ENCODE measurements at regions not wholly inside any gene's neighbourhood (a gene's known extent, or its start where the extent isn't known, plus 50 kb on each side); places are given as distances from the start of the nearest gene placed in this dataset.
"Not testable (repeated sequence)": the region's sequence is repeated elsewhere in the genome, so short reads cannot be mapped to it uniquely, and the experiment has no call there.

- not testable (repeated sequence) for DNase-seq
Measured at GRCh38 chr16:22572331-22573224, 61.9 kb downstream of the NPIPB5 start.

- not testable (repeated sequence) for DNase-seq
Measured at GRCh38 chr16:22573225-22573530, 62.5 kb downstream of the NPIPB5 start.

DNA sequence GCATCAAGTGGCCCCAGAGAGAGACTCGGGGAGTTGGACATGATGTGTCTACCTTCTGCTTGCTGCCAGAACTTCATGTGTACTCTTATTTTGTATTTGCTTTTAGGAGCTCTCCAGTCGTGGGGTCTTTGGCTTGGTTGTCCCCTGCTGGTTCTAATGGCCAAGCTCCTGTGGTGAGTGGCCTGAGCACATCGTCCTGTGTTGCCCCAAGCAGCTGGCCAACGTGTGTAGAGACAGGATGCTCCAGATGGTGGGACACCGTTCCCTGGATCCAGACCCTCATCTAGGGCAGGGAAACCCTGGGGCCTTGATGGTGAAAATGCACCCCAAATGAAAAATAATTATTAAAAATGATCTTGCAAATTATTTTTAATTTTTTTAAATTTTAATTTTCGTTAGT is 65.8 kb downstream of the NPIPB5 start:
- not testable (repeated sequence) for DNase-seq

GRCh38 chr16:22583195-22583594 is 72.5 kb downstream of the NPIPB5 start:
- not testable (repeated sequence) for DNase-seq

GRCh38 chr16:22584459-22584858 is 73.8 kb downstream of the NPIPB5 start:
- not testable (repeated sequence) for DNase-seq

- not testable (repeated sequence) for DNase-seq
Measured at GRCh38 chr16:22584941-22585340, 74.2 kb downstream of the NPIPB5 start.

DNA sequence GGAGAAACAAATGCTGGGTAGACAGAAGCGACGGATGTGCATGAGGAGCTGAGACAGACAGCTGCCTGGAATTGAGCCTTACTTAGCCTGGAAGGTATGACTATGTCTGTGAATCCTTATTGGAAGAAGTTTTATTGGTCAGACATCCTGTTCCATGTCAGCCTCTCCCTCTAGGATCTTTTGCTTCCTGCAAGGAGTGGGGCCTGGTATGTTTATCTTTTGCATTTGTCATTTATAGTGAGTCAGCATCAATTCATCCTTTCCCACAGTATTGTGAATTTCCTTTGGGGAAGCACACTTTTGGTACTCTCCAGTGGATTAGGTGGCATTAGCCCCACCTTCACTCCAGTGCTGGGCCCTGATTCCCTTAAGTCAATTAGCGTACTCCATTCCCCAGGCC is 74.7 kb downstream of the NPIPB5 start:
- not testable (repeated sequence) for DNase-seq

DNA sequence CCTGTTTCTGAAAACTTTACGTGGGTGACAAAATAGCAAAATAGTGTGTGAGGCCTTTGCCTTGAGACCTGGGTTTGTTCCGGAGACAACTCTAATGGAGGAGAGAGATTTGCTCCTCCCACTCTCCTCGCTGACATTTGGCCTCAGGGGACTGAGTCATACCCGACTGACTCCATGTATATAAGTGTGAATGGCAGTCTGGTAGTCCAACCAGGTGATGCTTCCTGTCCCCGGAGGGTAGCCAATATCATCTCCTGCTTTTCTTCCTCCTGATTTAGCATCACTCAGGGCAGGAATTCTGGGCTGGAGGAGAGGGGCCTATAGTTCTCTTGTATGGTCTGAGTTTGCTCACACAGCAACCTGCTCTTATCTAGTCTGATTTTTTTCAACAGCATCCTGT is 76.0 kb downstream of the NPIPB5 start:
- not testable (repeated sequence) for DNase-seq

DNA sequence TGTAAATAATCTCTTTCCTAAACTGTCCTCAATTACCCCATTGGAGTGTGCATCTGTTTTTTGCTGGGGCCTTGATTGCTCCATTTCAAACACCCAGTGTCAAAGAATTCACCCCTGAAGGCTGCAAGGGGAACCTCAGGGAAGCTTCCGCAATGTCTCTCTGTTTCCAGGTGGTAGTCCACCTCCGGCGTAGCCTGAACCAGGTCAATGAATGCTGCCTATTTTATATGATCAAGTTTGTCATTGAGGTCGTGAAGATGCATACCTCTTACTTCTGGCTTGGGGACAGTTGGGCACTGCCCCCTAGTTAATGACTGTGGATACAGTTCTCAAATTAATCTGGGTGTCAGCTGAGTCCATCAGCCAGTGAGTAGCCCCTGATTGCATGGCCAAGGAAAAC is 79.1 kb downstream of the NPIPB5 start:
- not testable (repeated sequence) for DNase-seq

GRCh38 chr16:22596445-22597045 is 85.9 kb downstream of the NPIPB5 start:
- DNase-seq, result not testable (repeated sequence)

DNA sequence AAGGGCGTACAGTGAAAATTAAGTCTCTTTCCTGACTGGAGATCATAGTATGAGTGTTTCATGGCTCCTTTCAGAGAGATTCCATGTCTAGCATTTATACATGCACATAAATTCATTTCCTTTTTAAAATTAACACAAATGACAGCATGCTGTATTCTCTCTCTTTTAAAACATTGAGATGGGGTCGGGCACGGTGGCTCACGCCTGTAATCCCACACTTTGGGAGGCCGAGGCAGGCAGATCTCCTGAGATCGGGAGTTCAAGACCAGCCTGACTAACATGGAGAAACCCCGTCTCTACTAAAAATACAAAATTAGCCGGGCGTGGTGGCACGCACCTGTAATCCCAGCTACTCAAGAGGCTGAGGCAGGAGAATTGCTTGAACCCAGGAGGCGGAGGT is 93.1 kb downstream of the NPIPB5 start:
- DNase-seq, result not testable (repeated sequence)

DNA sequence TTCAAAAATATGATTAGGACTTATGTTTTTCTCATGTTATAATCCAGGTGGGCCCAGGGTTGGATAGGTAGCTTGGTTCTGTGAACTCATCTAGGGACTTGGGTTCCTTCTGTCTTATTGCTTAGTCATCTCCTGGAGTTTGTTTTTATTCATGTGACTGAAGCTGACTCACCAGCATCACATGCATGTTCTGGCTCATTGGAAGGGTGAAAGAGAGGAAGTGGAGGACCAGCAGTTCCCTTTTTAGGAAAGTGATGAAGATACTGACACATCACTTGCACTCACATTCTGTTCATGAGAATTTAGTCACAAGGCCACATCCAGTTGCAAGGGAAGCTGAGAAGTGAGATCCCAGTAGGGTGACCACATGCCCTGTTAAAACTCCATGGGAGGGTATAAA is 95.9 kb downstream of the NPIPB5 start:
- not testable (repeated sequence) for DNase-seq

DNA sequence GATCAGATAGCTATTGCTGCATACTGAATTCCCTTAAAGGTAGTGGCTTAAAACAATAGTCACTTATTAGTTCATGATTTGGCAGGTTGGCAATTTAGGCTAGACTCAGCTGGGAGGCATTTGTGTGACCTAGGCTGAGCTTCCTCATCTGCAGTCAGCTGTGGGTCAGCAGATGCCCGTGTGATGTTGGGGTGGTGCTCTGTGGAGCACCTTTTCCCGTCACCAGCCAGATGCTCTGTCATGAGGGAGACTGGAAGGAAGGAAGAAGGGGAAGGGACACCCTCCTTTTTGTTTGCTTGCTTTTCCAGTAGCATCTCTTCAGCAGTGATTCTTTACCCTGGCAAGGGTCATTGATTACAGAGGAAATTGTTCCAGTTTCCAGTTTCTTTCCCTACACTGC is 99.1 kb downstream of the NPIPB5 start:
- not testable (repeated sequence) for DNase-seq

DNA sequence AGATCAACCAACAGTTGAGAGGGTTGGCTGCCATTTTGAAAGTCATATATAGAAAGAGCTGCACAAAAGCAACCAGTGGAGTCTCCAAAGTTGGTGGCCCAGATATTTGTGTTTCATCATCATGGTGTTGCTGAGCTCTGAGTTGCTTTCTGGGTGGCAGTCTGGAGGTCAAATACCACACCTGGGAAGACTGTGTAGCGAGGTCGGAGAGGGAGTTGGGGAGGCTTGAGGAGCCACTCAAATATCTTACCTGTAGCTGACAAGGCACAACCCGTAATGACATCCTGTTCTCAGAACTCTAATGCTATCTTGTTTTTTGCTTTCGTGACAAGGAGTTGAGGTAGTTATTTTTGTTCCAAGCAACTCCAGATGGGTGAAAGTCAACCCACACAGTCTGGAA is 100.4 kb downstream of the NPIPB5 start:
- not testable (repeated sequence) for DNase-seq

GRCh38 chr16:22614271-22614947 is 103.7 kb downstream of the NPIPB5 start:
- no peak for DNase-seq

DNA sequence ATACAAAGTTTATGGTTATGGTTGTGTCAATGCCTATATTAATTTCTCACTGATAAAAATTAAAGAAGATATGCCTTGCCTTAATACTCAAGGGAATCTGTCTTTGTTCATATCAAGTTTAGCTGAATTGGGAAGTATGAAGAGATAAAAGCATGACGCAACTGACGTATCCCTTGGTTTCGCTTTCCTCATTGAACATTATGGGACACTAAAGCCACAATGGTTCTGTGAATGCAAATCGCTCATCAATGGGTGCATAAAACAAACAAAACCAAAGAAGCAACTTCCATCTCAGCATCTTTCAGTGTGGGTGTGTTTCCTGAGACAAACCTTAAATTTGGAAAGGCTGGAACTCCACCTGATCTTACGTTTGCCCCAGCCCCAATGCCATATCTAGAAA is 108.2 kb downstream of the NPIPB5 start:
- no peak for DNase-seq

DNA sequence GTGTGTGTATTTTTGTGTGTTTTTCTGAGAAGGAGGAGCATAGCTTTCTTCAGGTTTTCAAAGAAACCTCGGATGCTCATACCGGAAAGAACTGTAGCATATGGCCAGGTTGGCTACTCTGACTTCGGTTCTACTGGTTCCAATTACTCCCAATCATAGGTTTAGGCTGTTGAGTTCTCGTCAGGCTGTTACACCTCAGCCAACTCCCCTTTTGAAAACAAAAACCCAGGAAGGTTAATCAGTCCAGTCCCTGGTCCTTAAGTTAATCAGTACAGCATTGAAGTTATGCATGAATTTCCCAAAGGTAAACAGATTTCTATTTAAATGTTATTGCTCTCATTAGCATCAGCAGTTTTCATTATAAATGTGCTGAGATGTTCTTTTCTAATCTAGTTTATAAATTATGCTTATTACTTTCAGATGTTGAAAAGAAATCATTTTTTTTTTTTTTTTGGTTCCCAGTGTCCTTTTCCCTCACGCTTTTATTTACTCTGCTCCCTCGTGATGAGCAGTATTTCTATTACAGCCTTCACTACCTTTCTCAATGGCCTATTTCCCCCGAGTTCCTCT is 111.0 kb downstream of the NPIPB5 start:
- no peak for DNase-seq

- no peak for DNase-seq
Measured at GRCh38 chr16:22622703-22623102, 112.0 kb downstream of the NPIPB5 start.

DNA sequence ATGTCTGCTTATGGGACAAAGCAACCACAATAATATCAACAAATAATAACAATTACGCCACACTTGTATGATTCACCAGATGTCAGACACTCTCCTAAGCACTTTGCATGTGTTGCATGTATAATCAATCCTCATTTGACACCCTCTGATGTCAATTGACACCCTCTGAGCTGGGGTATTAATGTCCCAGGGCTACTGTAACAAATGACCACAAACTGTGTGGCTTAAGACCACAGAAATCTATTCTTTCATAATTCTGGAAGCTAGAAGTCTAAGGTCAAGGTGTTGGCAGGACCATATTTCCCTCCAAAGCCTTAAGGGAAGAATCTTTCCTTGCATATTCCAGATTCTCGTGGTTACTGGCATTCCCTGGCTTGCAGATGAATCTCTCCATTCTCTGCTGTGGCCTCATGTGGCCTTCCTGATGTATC is 112.7 kb downstream of the NPIPB5 start:
- DNase-seq, result no peak

DNA sequence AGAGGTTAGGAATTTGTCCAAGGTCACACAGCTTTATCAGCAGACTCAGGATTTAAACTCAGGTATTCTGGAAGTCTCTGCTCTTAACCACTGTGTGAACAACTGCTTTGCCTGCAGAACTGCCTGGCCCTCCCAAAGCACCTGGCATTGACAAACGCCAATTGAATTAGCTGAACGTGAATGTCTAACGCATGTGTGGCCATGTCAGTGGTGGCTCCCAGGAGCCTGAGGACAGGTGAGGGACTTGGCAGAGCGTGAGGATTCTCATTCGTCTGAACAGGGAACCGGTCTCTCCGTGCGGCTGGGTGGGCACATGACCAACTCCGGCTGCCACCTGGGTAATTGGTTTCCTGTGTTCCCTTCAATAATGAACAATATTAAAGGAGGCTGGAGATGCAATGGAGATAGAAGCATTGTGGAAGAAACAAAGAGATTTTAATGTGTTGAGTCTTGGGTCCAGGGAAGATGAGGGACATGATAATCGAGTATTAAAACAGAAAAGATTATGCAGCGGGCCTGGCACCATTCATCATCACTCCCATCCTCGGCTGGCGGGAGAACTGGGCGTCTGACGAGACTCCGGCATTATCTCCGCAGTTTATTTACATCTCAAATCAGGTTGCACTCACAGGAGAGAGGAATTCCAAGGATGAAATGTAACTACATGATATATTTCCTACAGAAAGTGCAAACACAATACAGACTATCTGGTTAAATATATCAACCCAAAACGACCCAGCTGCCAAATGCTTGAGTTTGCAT is 113.5 kb downstream of the NPIPB5 start:
- no peak for DNase-seq

DNA sequence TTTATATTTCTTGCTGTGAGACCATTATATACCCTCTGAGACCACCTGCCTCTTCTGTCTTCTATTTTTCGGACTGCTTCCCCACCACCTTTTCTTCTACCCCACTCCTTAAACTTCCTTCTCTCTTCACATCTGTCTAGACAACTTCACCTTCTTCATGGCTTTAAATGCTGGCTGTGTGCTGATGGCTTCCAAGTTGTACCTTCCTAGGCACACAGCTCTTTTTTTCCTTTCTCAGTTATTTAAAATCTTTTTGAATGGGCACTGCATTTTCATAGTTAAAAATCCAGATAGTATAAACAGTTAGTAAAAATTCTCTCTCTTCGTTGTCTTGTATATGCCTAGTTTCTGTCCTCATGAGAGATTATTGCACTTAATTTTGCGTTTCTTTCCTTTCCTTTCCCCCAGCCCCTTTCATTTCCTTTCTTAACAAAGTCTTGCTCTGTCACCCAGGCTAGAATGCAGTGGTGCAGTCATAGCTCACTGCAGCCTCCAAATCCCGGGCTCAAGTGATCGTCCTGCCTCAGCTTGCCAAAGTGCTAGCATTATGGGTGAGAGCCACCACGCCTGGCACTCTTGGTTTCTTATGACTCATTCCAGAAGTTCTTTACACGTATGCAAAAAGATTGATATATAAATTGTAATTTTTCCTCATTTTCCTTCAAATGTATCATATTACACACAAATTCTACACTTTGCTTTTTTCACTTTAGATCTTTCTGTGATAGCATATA is 114.3 kb downstream of the NPIPB5 start:
- no peak for DNase-seq

GRCh38 chr16:22625967-22626366 is 115.3 kb downstream of the NPIPB5 start:
- DNase-seq, result no peak

Measured in NCI-H510A treated with DMSO at 0.1 percent for 48 hours (cell line).